ENCODE measurements at regions not wholly inside any gene's neighbourhood (a gene's known extent, or its start where the extent isn't known, plus 50 kb on each side); places are given as distances from the start of the nearest gene placed in this dataset.

GRCh38 chr2:132276571-132276981 lies 114.8 kb upstream of the ANKRD30BL start:
- H3K9me3 Mint-ChIP-seq: peaks cover 2% of the 10 kb centered on the region
- H3K36me3 Mint-ChIP-seq (ENCODE audit: low read depth): no peaks in the 10 kb centered on the region
- H3K4me3 Mint-ChIP-seq: no peak overlapping the region
- no peak overlapping the region for H3K27ac ChIP-seq (ENCODE audit: low read depth in 1 of 2, low read length in 2 of 2)
- peaks cover 0 to 47% of the 10 kb centered on the region in 2 experiments for H3K9me3 ChIP-seq (ENCODE audit: control insufficient read depth in 1 of 2, insufficient read depth in 1 of 2, low read length in 2 of 2)
- ChIA-PET CTCF (no interaction called here), POLR2A (no interaction called here)
- no peak for TF ChIP-seq CTCF (IDR thresholded peaks at IDR 0.05)
- no peaks in the 10 kb centered on the region for H3K4me1 ChIP-seq (ENCODE audit: insufficient read depth, low read length)
- DNase-seq (no peak), ATAC-seq (ENCODE audit: poor library complexity) (no peak)
- intact Hi-C loops (cut with DNase I, micrococcal nuclease): no loop called here
- no peak overlapping the region for H3K4me3 ChIP-seq (ENCODE audit: low read length)
- H3K4me1 Mint-ChIP-seq (ENCODE audit: low read depth): no peaks in the 10 kb centered on the region
- H3K27me3 ChIP-seq (ENCODE audit: control insufficient read depth in 1 of 2, insufficient read depth in 2 of 2, low read length in 2 of 2): no peaks in the 10 kb centered on the region
- no peaks in the 10 kb centered on the region for H3K36me3 ChIP-seq (ENCODE audit: insufficient read depth, low read length)
- H3K27me3 Mint-ChIP-seq: peaks cover 3% of the 10 kb centered on the region
- no peak overlapping the region for H3K27ac Mint-ChIP-seq

- H3K9me3 ChIP-seq (ENCODE audit: control insufficient read depth in 1 of 2, insufficient read depth in 1 of 2, low read length in 2 of 2): peaks cover 0 to 42% of the 10 kb centered on the region in 2 experiments
- no peaks in the 10 kb centered on the region for H3K27me3 ChIP-seq (ENCODE audit: control insufficient read depth in 1 of 2, insufficient read depth in 2 of 2, low read length in 2 of 2)
- ATAC-seq (ENCODE audit: poor library complexity) (no peak), DNase-seq (no peak)
- no peaks in the 10 kb centered on the region for H3K4me1 ChIP-seq (ENCODE audit: insufficient read depth, low read length)
- Mint-ChIP-seq H3K9me3 (peaks cover 2% of the 10 kb centered on the region), H3K36me3 (ENCODE audit: low read depth) (no peaks in the 10 kb centered on the region), H3K4me1 (ENCODE audit: low read depth) (no peaks in the 10 kb centered on the region), H3K27me3 (peaks cover 3% of the 10 kb centered on the region), H3K4me3 (no peak overlapping the region), H3K27ac (no peak overlapping the region)
- no peak overlapping the region for H3K4me3 ChIP-seq (ENCODE audit: low read length)
- no peaks in the 10 kb centered on the region for H3K36me3 ChIP-seq (ENCODE audit: insufficient read depth, low read length)
- H3K27ac ChIP-seq (ENCODE audit: low read depth in 1 of 2, low read length in 2 of 2): no peak overlapping the region
- CTCF ChIA-PET: no interaction called here
- POLR2A ChIA-PET: no interaction called here
- intact Hi-C loops (cut with DNase I, micrococcal nuclease): no loop called here
- TF ChIP-seq CTCF (IDR thresholded peaks at IDR 0.05): no peak
Measured at GRCh38 chr2:132278267-132278666, 116.5 kb upstream of the ANKRD30BL start.

GRCh38 chr2:132279344-132279743 lies 117.6 kb upstream of the ANKRD30BL start:
- Mint-ChIP-seq H3K27ac (no peak overlapping the region), H3K4me3 (no peak overlapping the region), H3K27me3 (peaks cover 3% of the 10 kb centered on the region), H3K9me3 (no peaks in the 10 kb centered on the region), H3K36me3 (ENCODE audit: low read depth) (no peaks in the 10 kb centered on the region), H3K4me1 (ENCODE audit: low read depth) (no peaks in the 10 kb centered on the region)
- Histone ChIP-seq H3K36me3 (ENCODE audit: insufficient read depth, low read length) (no peaks in the 10 kb centered on the region), H3K4me1 (ENCODE audit: insufficient read depth, low read length) (no peaks in the 10 kb centered on the region), H3K9me3 (ENCODE audit: control insufficient read depth in 1 of 2, insufficient read depth in 1 of 2, low read length in 2 of 2) (peaks cover 0 to 42% of the 10 kb centered on the region in 2 experiments), H3K27ac (ENCODE audit: low read depth in 1 of 2, low read length in 2 of 2) (no peak overlapping the region), H3K4me3 (ENCODE audit: low read length) (no peak overlapping the region), H3K27me3 (ENCODE audit: control insufficient read depth in 1 of 2, insufficient read depth in 2 of 2, low read length in 2 of 2) (no peaks in the 10 kb centered on the region)
- no peak for TF ChIP-seq CTCF (IDR thresholded peaks at IDR 0.05)
- no peak for ATAC-seq (ENCODE audit: poor library complexity)
- POLR2A ChIA-PET: no interaction called here
- CTCF ChIA-PET: no interaction called here
- intact Hi-C loops (cut with DNase I, micrococcal nuclease): no loop called here
- no peak for DNase-seq
